HG03565 (cell line): ENCODE measurements at regions not wholly inside any gene's neighbourhood (a gene's known extent, or its start where the extent isn't known, plus 50 kb on each side); places are given as distances from the start of the nearest gene placed in this dataset.

ENCODE experiments used
- ATAC-seq: cut with Tn5 transposase; IDR thresholded peaks from one replicate; pipeline ENCODE4 v1.9.1; 2021; ENCODE audit warnings: mild to moderate bottlenecking, moderate library complexity; ENCODE audit not compliant: unreplicated experiment

GRCh38 chr18:75810961-75811551 lies 383.6 kb upstream of the SMIM21 start:
- ATAC-seq: no peak

GRCh38 chr18:75810516-75810915 lies 383.0 kb upstream of the SMIM21 start:
- no peak for ATAC-seq

- ATAC-seq: no peak
Measured at GRCh38 chr18:75809926-75810255, 382.4 kb upstream of the SMIM21 start.

- ATAC-seq: no peak
Measured at GRCh38 chr18:75809151-75809925, 381.8 kb upstream of the SMIM21 start.

GRCh38 chr18:75805265-75805664 lies 377.8 kb upstream of the SMIM21 start:
- no peak for ATAC-seq

GRCh38 chr18:75802681-75803080 lies 375.2 kb upstream of the SMIM21 start:
- no peak for ATAC-seq

GRCh38 chr18:75801178-75801577 lies 373.7 kb upstream of the SMIM21 start:
- no peak for ATAC-seq

GRCh38 chr18:75800331-75800648 lies 372.8 kb upstream of the SMIM21 start:
- ATAC-seq: no peak

GRCh38 chr18:75799449-75800330 lies 372.2 kb upstream of the SMIM21 start:
- no peak for ATAC-seq

GRCh38 chr18:75797046-75797445 lies 369.5 kb upstream of the SMIM21 start:
- ATAC-seq: no peak

GRCh38 chr18:75790796-75791195 lies 363.3 kb upstream of the SMIM21 start:
- no peak for ATAC-seq

GRCh38 chr18:75790111-75790510 lies 362.6 kb upstream of the SMIM21 start:
- no peak for ATAC-seq

GRCh38 chr18:75785834-75786233 lies 358.3 kb upstream of the SMIM21 start:
- no peak for ATAC-seq

GRCh38 chr18:75785206-75785605 lies 357.7 kb upstream of the SMIM21 start:
- no peak for ATAC-seq

- no peak for ATAC-seq
Measured at GRCh38 chr18:75784390-75784789, 356.9 kb upstream of the SMIM21 start.

GRCh38 chr18:75783566-75784281 lies 356.2 kb upstream of the SMIM21 start:
- no peak for ATAC-seq

GRCh38 chr18:75782826-75783225 lies 355.3 kb upstream of the SMIM21 start:
- ATAC-seq: no peak

- ATAC-seq: no peak
Measured at GRCh38 chr18:75782204-75782603, 354.7 kb upstream of the SMIM21 start.

- no peak for ATAC-seq
Measured at GRCh38 chr18:75779910-75780309, 352.4 kb upstream of the SMIM21 start.

- no peak for ATAC-seq
Measured at GRCh38 chr18:75779450-75779849, 351.9 kb upstream of the SMIM21 start.

GRCh38 chr18:75777630-75778029 lies 350.1 kb upstream of the SMIM21 start:
- ATAC-seq: no peak
